ENCODE measurements at regions not wholly inside any gene's neighbourhood (a gene's known extent, or its start where the extent isn't known, plus 50 kb on each side); places are given as distances from the start of the nearest gene placed in this dataset.

- TF ChIP-seq, protein P1, sequence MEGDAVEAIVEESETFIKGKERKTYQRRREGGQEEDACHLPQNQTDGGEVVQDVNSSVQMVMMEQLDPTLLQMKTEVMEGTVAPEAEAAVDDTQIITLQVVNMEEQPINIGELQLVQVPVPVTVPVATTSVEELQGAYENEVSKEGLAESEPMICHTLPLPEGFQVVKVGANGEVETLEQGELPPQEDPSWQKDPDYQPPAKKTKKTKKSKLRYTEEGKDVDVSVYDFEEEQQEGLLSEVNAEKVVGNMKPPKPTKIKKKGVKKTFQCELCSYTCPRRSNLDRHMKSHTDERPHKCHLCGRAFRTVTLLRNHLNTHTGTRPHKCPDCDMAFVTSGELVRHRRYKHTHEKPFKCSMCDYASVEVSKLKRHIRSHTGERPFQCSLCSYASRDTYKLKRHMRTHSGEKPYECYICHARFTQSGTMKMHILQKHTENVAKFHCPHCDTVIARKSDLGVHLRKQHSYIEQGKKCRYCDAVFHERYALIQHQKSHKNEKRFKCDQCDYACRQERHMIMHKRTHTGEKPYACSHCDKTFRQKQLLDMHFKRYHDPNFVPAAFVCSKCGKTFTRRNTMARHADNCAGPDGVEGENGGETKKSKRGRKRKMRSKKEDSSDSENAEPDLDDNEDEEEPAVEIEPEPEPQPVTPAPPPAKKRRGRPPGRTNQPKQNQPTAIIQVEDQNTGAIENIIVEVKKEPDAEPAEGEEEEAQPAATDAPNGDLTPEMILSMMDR (IDR thresholded peaks at IDR 0.05; ENCODE audit: borderline replicate concordance, insufficient read depth, low read depth, low read length), result no peak
- H3K4me3 ChIP-seq (ENCODE audit: low read depth, low read length), result no peak overlapping the region
Observed at GRCh38 chr6:27528714-27529113, 55.8 kb upstream of the ZNF184 start.

Measured in GM12875 (cell line).